AG08396 (cell line): ENCODE measurements at regions not wholly inside any gene's neighbourhood (a gene's known extent, or its start where the extent isn't known, plus 50 kb on each side); places are given as distances from the start of the nearest gene placed in this dataset.

Source experiments
- DNase-seq: peaks from one replicate; pipeline ENCODE4 v3.0.0; 2012; ENCODE audit warnings: low spot score, mixed read lengths

GRCh38 chr1:17976854-17977253 is 130.7 kb upstream of the IGSF21 start:
- no peak for DNase-seq

GRCh38 chr1:17978016-17978415 is 129.6 kb upstream of the IGSF21 start:
- no peak for DNase-seq

GRCh38 chr1:17979815-17980214 is 127.8 kb upstream of the IGSF21 start:
- no peak for DNase-seq

GRCh38 chr1:17982197-17982596 is 125.4 kb upstream of the IGSF21 start:
- no peak for DNase-seq

GRCh38 chr1:17984583-17984982 is 123.0 kb upstream of the IGSF21 start:
- no peak for DNase-seq

- DNase-seq: no peak
Measured at GRCh38 chr1:17986156-17986555, 121.4 kb upstream of the IGSF21 start.

- DNase-seq: no peak
Measured at GRCh38 chr1:17990401-17990800, 117.2 kb upstream of the IGSF21 start.

GRCh38 chr1:17991996-17992395 is 115.6 kb upstream of the IGSF21 start:
- DNase-seq: no peak

- no peak for DNase-seq
Measured at GRCh38 chr1:17992800-17993199, 114.8 kb upstream of the IGSF21 start.

GRCh38 chr1:17994046-17994445 is 113.6 kb upstream of the IGSF21 start:
- DNase-seq: no peak

GRCh38 chr1:17995480-17995879 is 112.1 kb upstream of the IGSF21 start:
- no peak for DNase-seq

GRCh38 chr1:17998889-17999288 is 108.7 kb upstream of the IGSF21 start:
- DNase-seq: no peak

- DNase-seq: no peak
Measured at GRCh38 chr1:17999884-18000283, 107.7 kb upstream of the IGSF21 start.

GRCh38 chr1:18001725-18002124 is 105.9 kb upstream of the IGSF21 start:
- DNase-seq: no peak

- no peak for DNase-seq
Measured at GRCh38 chr1:18004278-18004677, 103.3 kb upstream of the IGSF21 start.

- no peak for DNase-seq
Measured at GRCh38 chr1:18005238-18005637, 102.4 kb upstream of the IGSF21 start.

- DNase-seq: no peak
Measured at GRCh38 chr1:18007391-18008041, 100.1 kb upstream of the IGSF21 start.

GRCh38 chr1:18008081-18008480 is 99.5 kb upstream of the IGSF21 start:
- no peak for DNase-seq

GRCh38 chr1:18009055-18009454 is 98.5 kb upstream of the IGSF21 start:
- no peak for DNase-seq

GRCh38 chr1:18009478-18009961 is 98.1 kb upstream of the IGSF21 start:
- no peak for DNase-seq

- no peak for DNase-seq
Measured at GRCh38 chr1:18010408-18010807, 97.2 kb upstream of the IGSF21 start.

- no peak for DNase-seq
Measured at GRCh38 chr1:18010945-18011344, 96.7 kb upstream of the IGSF21 start.

- no peak for DNase-seq
Measured at GRCh38 chr1:18011703-18012102, 95.9 kb upstream of the IGSF21 start.

- no peak for DNase-seq
Measured at GRCh38 chr1:18012686-18013085, 94.9 kb upstream of the IGSF21 start.
